ENCODE measurements at regions not wholly inside any gene's neighbourhood (a gene's known extent, or its start where the extent isn't known, plus 50 kb on each side); places are given as distances from the start of the nearest gene placed in this dataset.

DNA sequence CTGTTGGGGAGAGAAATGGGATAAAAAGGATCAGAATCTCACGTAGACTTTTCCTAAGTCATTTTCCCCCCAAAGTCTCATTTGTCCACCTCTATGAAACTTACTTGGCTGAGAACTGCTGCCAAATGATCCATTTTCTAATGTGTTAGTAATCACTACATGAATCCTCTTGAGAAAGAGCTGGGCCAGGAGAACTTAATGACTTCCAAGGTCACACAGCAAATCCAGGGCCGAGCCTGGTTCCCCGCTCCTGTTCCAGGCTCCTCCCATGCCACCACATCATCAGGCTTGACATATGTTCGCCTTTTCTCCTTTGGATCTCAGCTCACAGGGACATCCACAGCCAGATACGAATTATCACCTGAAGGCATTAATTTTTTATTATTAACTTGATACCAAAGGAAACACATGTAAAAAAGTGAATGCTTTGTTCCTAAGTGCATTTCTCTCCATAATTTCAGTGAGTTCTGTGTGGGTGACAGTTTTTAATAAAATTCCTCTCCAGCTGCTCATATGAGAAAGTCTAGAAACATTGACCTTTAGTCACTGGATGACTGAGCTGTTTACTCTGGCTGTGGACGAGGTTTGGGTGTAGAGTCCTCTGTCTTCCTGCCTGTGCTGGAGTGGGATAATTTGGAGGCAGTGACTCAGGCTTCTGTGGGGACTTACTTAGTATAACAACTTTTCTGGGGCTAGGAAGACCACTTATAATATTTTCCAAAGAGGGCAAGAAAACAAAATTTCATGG lies 276.3 kb downstream of the PAX1 start (continued):
- TF ChIP-seq TBX2 (CRISPR knock-in tag; IDR thresholded peaks at IDR 0.05; ENCODE audit: borderline replicate concordance) (no peak), FOXA1 (IDR thresholded peaks at IDR 0.05) (no peak), FOXA1 (CRISPR knock-in tag; IDR thresholded peaks at IDR 0.05) (peak; percentile 75), MAF1 (CRISPR knock-in tag; IDR thresholded peaks at IDR 0.05; ENCODE audit: borderline replicate concordance) (no peak), WIZ (CRISPR knock-in tag; IDR thresholded peaks at IDR 0.05) (no peak), YEATS4 (CRISPR knock-in tag; IDR thresholded peaks at IDR 0.05; ENCODE audit: borderline replicate concordance) (no peak), NFIB (CRISPR knock-in tag; IDR thresholded peaks at IDR 0.05; ENCODE audit: borderline replicate concordance) (no peak), ZNF589 (CRISPR knock-in tag; conservative IDR thresholded peaks at IDR 0.05) (no peak), BRD4 (CRISPR knock-in tag; IDR thresholded peaks at IDR 0.05) (no peak), ZNF510 (CRISPR knock-in tag; IDR thresholded peaks at IDR 0.05; ENCODE audit: low read depth) (no peak), ZNF121 (CRISPR knock-in tag; IDR thresholded peaks at IDR 0.05) (no peak), MTA3 (CRISPR knock-in tag; IDR thresholded peaks at IDR 0.05) (no peak), AHR (CRISPR knock-in tag; IDR thresholded peaks at IDR 0.05) (no peak), MAZ (IDR thresholded peaks at IDR 0.05; ENCODE audit: borderline replicate concordance, low read depth, low read length) (no peak), MAZ (CRISPR knock-in tag; IDR thresholded peaks at IDR 0.05; ENCODE audit: low read depth) (no peak), POLR2G (IDR thresholded peaks at IDR 0.05; ENCODE audit: low read depth, low read length) (no peak), AGO1 (IDR thresholded peaks at IDR 0.05; ENCODE audit: low read depth, low read length, poor library complexity, severe bottlenecking) (no peak), ZNF709 (CRISPR knock-in tag; IDR thresholded peaks at IDR 0.05) (no peak), ZNF335 (CRISPR knock-in tag; IDR thresholded peaks at IDR 0.05) (no peak)
- TF ChIP-seq, protein P1, sequence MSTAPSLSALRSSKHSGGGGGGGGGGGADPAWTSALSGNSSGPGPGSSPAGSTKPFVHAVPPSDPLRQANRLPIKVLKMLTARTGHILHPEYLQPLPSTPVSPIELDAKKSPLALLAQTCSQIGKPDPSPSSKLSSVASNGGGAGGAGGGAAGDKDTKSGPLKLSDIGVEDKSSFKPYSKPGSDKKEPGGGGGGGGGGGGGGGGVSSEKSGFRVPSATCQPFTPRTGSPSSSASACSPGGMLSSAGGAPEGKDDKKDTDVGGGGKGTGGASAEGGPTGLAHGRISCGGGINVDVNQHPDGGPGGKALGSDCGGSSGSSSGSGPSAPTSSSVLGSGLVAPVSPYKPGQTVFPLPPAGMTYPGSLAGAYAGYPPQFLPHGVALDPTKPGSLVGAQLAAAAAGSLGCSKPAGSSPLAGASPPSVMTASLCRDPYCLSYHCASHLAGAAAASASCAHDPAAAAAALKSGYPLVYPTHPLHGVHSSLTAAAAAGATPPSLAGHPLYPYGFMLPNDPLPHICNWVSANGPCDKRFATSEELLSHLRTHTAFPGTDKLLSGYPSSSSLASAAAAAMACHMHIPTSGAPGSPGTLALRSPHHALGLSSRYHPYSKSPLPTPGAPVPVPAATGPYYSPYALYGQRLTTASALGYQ (CRISPR knock-in tag; IDR thresholded peaks at IDR 0.05) = no peak
- TF ChIP-seq, protein P2, sequence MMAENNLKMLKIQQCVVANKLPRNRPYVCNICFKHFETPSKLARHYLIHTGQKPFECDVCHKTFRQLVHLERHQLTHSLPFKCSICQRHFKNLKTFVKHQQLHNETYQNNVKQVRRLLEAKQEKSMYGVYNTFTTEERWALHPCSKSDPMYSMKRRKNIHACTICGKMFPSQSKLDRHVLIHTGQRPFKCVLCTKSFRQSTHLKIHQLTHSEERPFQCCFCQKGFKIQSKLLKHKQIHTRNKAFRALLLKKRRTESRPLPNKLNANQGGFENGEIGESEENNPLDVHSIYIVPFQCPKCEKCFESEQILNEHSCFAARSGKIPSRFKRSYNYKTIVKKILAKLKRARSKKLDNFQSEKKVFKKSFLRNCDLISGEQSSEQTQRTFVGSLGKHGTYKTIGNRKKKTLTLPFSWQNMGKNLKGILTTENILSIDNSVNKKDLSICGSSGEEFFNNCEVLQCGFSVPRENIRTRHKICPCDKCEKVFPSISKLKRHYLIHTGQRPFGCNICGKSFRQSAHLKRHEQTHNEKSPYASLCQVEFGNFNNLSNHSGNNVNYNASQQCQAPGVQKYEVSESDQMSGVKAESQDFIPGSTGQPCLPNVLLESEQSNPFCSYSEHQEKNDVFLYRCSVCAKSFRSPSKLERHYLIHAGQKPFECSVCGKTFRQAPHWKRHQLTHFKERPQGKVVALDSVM (CRISPR knock-in tag; IDR thresholded peaks at IDR 0.05) = 0 out of 2 replicates have a peak, but pooled peaks have one; percentile 11

Data from HepG2 (cell line).